Lower leg skin (tissue), 4 donors: ENCODE measurements at regions not wholly inside any gene's neighbourhood (a gene's known extent, or its start where the extent isn't known, plus 50 kb on each side); places are given as distances from the start of the nearest gene placed in this dataset.

Experiments
- DNase-seq, 2 donors: peaks; one replicate each; pipeline ENCODE4 v3.0.0-alpha.2; 2019; ENCODE audit warnings: low spot score in 2 of 2
- H3K4me3 ChIP-seq: fragments of 200-600 bp; sonication (generic); 2 replicates; pipeline ENCODE4 v1.5.1; 2017; ENCODE audit warnings: mild to moderate bottlenecking, low read depth; ENCODE audit not compliant: poor library complexity, severe bottlenecking
- POLR2A ChIP-seq, 2 donors: fragments of 450-650 bp; IDR thresholded peaks; one replicate each; pipeline ENCODE4 v1.6.1; 2016 to 2017; ENCODE audit warnings: antibody characterized with exemption in 2 of 2, mild to moderate bottlenecking in 1 of 2, moderate library complexity in 1 of 2
- WGBS, 2 donors: methylation state at CpG; one replicate each; pipeline ENCODE4 v1.1.5; 2018; 5-methylcytosine and 5-hydroxymethylcytosine counted together
- intact Hi-C: fragments of 100-400 bp; cut with DNase I; formaldehyde crosslinking; loops from one replicate; pipeline ENCODE4 v1.15.0; 2023; ENCODE audit warnings: low total_unique reads
- TF ChIP-seq, protein P1 (sequence below), 3 donors: fragments of 450-650 bp; IDR thresholded peaks; one replicate each; pipeline ENCODE4 v1.5.1; 2016; ENCODE audit warnings: antibody characterized with exemption in 3 of 3, mild to moderate bottlenecking in 3 of 3, moderate library complexity in 2 of 3

DNA sequence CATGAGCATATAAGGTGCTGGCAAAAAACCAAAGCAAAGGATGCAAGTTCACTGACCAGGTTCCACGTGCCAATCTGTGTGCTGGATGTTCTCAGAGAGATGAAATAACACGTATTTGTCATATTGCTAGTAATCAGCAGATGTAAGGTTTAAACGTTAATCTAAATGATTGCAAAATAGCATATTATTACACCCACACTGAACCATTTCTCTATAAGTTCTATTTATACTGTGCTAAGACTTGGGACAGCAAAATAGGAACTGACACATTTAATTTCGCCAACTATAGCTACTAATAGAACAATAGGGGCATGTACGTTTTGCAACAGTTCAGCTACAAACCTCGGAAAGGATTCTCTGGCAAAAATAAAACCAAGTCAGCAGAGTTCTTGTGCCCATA, 350.3 kb upstream of the ZNF385D start:
- no peak overlapping the region for H3K4me3 ChIP-seq
- intact Hi-C loops, result no loop called here
- no peak for DNase-seq
- TF ChIP-seq, protein P1, sequence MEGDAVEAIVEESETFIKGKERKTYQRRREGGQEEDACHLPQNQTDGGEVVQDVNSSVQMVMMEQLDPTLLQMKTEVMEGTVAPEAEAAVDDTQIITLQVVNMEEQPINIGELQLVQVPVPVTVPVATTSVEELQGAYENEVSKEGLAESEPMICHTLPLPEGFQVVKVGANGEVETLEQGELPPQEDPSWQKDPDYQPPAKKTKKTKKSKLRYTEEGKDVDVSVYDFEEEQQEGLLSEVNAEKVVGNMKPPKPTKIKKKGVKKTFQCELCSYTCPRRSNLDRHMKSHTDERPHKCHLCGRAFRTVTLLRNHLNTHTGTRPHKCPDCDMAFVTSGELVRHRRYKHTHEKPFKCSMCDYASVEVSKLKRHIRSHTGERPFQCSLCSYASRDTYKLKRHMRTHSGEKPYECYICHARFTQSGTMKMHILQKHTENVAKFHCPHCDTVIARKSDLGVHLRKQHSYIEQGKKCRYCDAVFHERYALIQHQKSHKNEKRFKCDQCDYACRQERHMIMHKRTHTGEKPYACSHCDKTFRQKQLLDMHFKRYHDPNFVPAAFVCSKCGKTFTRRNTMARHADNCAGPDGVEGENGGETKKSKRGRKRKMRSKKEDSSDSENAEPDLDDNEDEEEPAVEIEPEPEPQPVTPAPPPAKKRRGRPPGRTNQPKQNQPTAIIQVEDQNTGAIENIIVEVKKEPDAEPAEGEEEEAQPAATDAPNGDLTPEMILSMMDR (IDR thresholded peaks at IDR 0.05), result no peak
- TF ChIP-seq POLR2A (IDR thresholded peaks at IDR 0.05), result no peak
- 78 to 79% methylated on average over 6 of the region's 6 CpGs for WGBS, 2 donors

DNA sequence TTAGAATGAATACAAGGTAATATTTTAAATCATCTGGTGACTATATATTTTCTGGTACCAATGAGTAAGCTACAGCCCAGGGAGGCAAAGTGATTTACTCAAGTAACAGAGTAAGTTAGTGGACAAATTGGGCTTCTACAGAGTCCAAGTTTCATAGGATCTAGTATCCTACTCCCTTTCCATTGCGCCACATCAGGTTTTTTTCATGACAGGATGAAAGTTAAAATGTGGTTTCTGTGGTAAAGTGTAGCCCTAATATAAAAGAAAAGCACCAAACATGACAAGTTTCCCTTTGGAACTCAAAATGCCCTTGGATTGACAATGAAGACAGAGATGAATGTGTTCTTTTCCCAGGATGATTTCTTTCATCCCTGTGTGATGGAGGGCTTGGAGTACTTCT, 350.8 kb upstream of the ZNF385D start:
- intact Hi-C loops, result no loop called here
- no peak for DNase-seq
- TF ChIP-seq, protein P1 (IDR thresholded peaks at IDR 0.05), result no peak
- TF ChIP-seq POLR2A (IDR thresholded peaks at IDR 0.05), result no peak
- WGBS, 2 donors, result 73 to 92% methylated on average over 1 of the region's 1 CpG
- H3K4me3 ChIP-seq, result no peak overlapping the region

DNA sequence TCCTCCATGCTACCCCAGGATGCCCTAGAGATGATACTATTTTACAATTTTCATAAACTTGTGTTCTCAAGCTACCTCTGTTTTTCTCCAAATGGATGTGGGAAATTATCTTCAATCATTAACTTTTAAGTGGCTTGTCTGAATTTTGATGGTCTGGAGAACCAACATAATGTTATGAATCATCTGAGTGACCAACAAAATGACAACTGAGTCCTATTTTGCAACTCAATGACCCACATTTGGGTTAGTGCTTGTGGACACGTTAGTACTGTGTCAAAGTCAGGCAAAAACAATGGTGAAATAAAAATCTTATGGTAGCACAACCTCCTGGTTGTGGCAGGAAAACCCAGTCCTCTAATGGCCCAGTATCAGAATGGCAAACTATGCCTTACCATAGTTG, 352.4 kb upstream of the ZNF385D start:
- no peak for DNase-seq
- 87 to 92% methylated on average over 1 of the region's 1 CpG for WGBS, 2 donors
- TF ChIP-seq, protein P1 (IDR thresholded peaks at IDR 0.05), result no peak
- no peak for TF ChIP-seq POLR2A (IDR thresholded peaks at IDR 0.05)
- intact Hi-C loops, result no loop called here
- no peak overlapping the region for H3K4me3 ChIP-seq

DNA sequence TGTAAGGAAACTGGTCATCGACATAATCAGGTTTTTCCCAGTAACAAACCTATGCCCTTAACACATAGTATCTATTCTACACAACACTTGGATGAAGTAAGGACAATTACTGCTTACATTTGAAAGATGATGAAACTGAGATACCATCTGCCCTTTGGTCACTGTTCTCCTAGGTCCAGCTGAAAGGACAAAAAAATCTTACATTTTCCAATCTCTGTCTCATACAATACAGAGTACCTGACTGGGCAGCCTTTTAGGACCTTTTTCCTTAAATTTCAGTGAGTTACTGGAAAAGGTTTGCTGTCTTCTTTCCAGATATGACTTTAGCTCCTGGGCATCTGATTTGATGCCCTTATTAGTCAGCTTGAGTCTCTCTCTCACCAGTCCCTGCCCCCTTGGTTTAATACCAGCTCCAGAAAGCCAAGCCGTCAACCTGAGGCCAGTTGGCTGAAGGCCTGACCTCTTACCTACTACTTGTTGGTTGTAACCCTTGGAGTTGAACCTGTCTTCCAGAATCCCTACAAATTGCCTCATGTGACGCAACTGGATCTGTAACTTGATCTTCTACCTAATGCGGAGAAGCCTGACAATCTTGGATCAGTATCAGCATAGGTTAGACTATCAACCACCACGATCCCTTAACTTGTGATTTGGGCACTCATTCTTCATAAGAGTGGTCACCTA, 355.3 kb upstream of the ZNF385D start:
- intact Hi-C loops, result no loop called here
- no peak for DNase-seq
- no peak for TF ChIP-seq POLR2A (IDR thresholded peaks at IDR 0.05)
- TF ChIP-seq, protein P1 (IDR thresholded peaks at IDR 0.05), result no peak
- no peak overlapping the region for H3K4me3 ChIP-seq
- 65 to 72% methylated on average over 5 of the region's 5 CpGs for WGBS, 2 donors

DNA sequence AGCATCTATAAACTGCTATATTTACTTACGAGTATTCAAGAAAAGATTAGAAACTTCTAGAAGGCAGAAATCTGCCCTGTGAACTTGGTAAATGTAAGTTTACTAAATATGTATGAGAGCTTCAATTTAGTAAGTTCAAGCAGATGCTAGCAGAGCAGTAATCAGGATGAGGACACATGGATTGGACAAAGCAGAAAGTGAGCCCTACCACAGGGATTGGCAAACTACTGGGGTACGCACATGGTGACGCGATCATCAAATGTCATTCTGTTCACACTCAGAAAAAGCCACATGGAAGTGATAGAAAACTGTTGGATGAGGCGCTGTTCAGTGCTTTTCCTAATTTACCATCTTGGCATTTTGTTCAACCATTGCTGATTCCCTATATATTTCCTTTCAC, 360.2 kb upstream of the ZNF385D start:
- no peak for DNase-seq
- WGBS, 2 donors, result 53 to 56% methylated on average over 5 of the region's 5 CpGs
- no peak for TF ChIP-seq POLR2A (IDR thresholded peaks at IDR 0.05)
- TF ChIP-seq, protein P1 (IDR thresholded peaks at IDR 0.05), result no peak
- no peak overlapping the region for H3K4me3 ChIP-seq
- intact Hi-C loops, result no loop called here

DNA sequence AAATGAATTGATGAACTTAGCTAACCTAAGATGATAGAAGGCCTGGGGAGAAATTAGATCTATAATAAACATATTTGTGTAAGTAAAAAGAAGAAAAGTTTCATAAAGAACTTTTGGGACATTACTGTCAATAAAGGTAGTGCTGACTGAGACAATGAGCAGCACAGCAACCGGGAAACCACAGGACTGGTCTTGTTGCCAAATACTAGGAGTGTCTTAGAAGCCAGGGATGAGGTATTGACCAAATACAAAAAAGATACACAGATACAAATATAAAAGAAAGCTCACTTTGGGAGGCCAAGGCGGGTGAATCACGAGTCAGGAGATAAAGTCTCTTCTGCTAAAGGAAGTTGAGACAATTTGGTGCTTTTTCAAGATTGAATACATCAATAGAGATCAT, 362.4 kb upstream of the ZNF385D start:
- intact Hi-C loops, result no loop called here
- no peak for TF ChIP-seq POLR2A (IDR thresholded peaks at IDR 0.05)
- TF ChIP-seq, protein P1 (IDR thresholded peaks at IDR 0.05), result no peak
- no peak overlapping the region for H3K4me3 ChIP-seq
- DNase-seq, result no peak
- WGBS, 2 donors, result 70 to 81% methylated on average over 3 of the region's 3 CpGs
